ENCODE measurements at regions not wholly inside any gene's neighbourhood (a gene's known extent, or its start where the extent isn't known, plus 50 kb on each side); places are given as distances from the start of the nearest gene placed in this dataset.

GRCh38 chr2:145666552-145666951, 1146.6 kb upstream of the ZEB2 start:
- DNase-seq (ENCODE audit: low read depth in 2 of 2): no peak

- no peak for DNase-seq (ENCODE audit: low read depth in 2 of 2)
Observed at GRCh38 chr2:145657265-145657664, 1137.3 kb upstream of the ZEB2 start.

- DNase-seq (ENCODE audit: low read depth in 2 of 2): no peak
Observed at GRCh38 chr2:145655165-145655765, 1135.3 kb upstream of the ZEB2 start.

- DNase-seq (ENCODE audit: low read depth in 2 of 2): no peak
Observed at GRCh38 chr2:145654746-145655145, 1134.8 kb upstream of the ZEB2 start.

GRCh38 chr2:145654156-145654555, 1134.2 kb upstream of the ZEB2 start:
- no peak for DNase-seq (ENCODE audit: low read depth in 2 of 2)

- no peak for DNase-seq (ENCODE audit: low read depth in 2 of 2)
Observed at GRCh38 chr2:145653553-145653952, 1133.6 kb upstream of the ZEB2 start.

GRCh38 chr2:145652571-145653545, 1132.9 kb upstream of the ZEB2 start:
- DNase-seq (ENCODE audit: low read depth in 2 of 2): peak; percentile 77 to 79

- DNase-seq (ENCODE audit: low read depth in 2 of 2): no peak
Observed at GRCh38 chr2:145652036-145652435, 1132.1 kb upstream of the ZEB2 start.

- DNase-seq (ENCODE audit: low read depth in 2 of 2): no peak
Observed at GRCh38 chr2:145650226-145650625, 1130.3 kb upstream of the ZEB2 start.

- no peak for DNase-seq (ENCODE audit: low read depth in 2 of 2)
Observed at GRCh38 chr2:145649061-145649460, 1129.1 kb upstream of the ZEB2 start.

- DNase-seq (ENCODE audit: low read depth in 2 of 2): no peak
Observed at GRCh38 chr2:145644820-145645302, 1124.9 kb upstream of the ZEB2 start.

- no peak for DNase-seq (ENCODE audit: low read depth in 2 of 2)
Observed at GRCh38 chr2:145638675-145639074, 1118.8 kb upstream of the ZEB2 start.

- DNase-seq (ENCODE audit: low read depth in 2 of 2): no peak
Observed at GRCh38 chr2:145635706-145636427, 1115.9 kb upstream of the ZEB2 start.

GRCh38 chr2:145631561-145631960, 1111.6 kb upstream of the ZEB2 start:
- DNase-seq (ENCODE audit: low read depth in 2 of 2): no peak

- no peak for DNase-seq (ENCODE audit: low read depth in 2 of 2)
Observed at GRCh38 chr2:145626301-145626700, 1106.4 kb upstream of the ZEB2 start.

GRCh38 chr2:145625111-145625510, 1105.2 kb upstream of the ZEB2 start:
- DNase-seq (ENCODE audit: low read depth in 2 of 2): no peak

- DNase-seq (ENCODE audit: low read depth in 2 of 2): no peak
Observed at GRCh38 chr2:145623136-145623535, 1103.2 kb upstream of the ZEB2 start.

- DNase-seq (ENCODE audit: low read depth in 2 of 2): no peak
Observed at GRCh38 chr2:145622285-145622684, 1102.4 kb upstream of the ZEB2 start.

GRCh38 chr2:145617906-145618305, 1098.0 kb upstream of the ZEB2 start:
- no peak for DNase-seq (ENCODE audit: low read depth in 2 of 2)

GRCh38 chr2:145617420-145617819, 1097.5 kb upstream of the ZEB2 start:
- DNase-seq (ENCODE audit: low read depth in 2 of 2): no peak

- no peak for DNase-seq (ENCODE audit: low read depth in 2 of 2)
Observed at GRCh38 chr2:145615626-145616025, 1095.7 kb upstream of the ZEB2 start.

- no peak for DNase-seq (ENCODE audit: low read depth in 2 of 2)
Observed at GRCh38 chr2:145609951-145610350, 1090.0 kb upstream of the ZEB2 start.
